Ascending aorta (tissue), 2 donors: ENCODE measurements at regions not wholly inside any gene's neighbourhood (a gene's known extent, or its start where the extent isn't known, plus 50 kb on each side); places are given as distances from the start of the nearest gene placed in this dataset.
"Not testable (repeated sequence)": the region's sequence is repeated elsewhere in the genome, so short reads cannot be mapped to it uniquely, and the experiment has no call there.

Source experiments
- DNase-seq, 2 donors: peaks; one replicate each; pipeline ENCODE4 v3.0.0-alpha.2; 2019; ENCODE audit warnings: low spot score in 2 of 2
- H3K27ac ChIP-seq, 2 donors: fragments of 200-600 bp; sonication (generic); one replicate each; pipeline ENCODE4 v1.5.1; 2016 to 2017; ENCODE audit warnings: mild to moderate bottlenecking in 1 of 2
- H3K27me3 ChIP-seq: fragments of 200-600 bp; sonication (generic); one replicate; pipeline ENCODE4 v1.5.1; 2017
- H3K36me3 ChIP-seq, 2 donors: fragments of 200-600 bp; sonication (generic); one replicate each; pipeline ENCODE4 v1.5.1; 2016
- H3K4me1 ChIP-seq, 2 donors: fragments of 200-600 bp; sonication (generic); one replicate each; pipeline ENCODE4 v1.5.1; 2016 to 2017; ENCODE audit warnings: mild to moderate bottlenecking in 1 of 2
- H3K4me3 ChIP-seq, 2 donors: fragments of 200-600 bp; sonication (generic); one replicate each; pipeline ENCODE4 v1.5.1; 2016 to 2017; ENCODE audit warnings: mild to moderate bottlenecking in 1 of 2
- H3K9me3 ChIP-seq, 2 donors: fragments of 200-600 bp; sonication (generic); one replicate each; pipeline ENCODE4 v1.5.1; 2016
- CTCF ChIP-seq, 3 experiments: fragments of 200-600 bp in 2 of 3; fragments of 450-650 bp in 1 of 3; sonication (generic) in 2 of 3; IDR thresholded peaks; one replicate each; pipeline ENCODE4 v1.5.1; 2016 to 2019; ENCODE audit warnings: antibody characterized with exemption in 3 of 3, mild to moderate bottlenecking in 1 of 3, moderate library complexity in 1 of 3
- intact Hi-C: fragments of 100-400 bp; cut with DNase I; formaldehyde crosslinking; loops from one replicate; pipeline ENCODE4 v1.15.1; 2023

GRCh38 chrX:137172317-137172948 lies 138.6 kb upstream of the GPR101 start:
- intact Hi-C loops = no loop called here
- no peak for DNase-seq
- Histone ChIP-seq H3K9me3 (peaks cover 0 to 6% of the 10 kb centered on the region in 2 donors), H3K27ac (no peak overlapping the region), H3K36me3 (no peaks in the 10 kb centered on the region), H3K27me3 (no peaks in the 10 kb centered on the region), H3K4me3 (no peak overlapping the region), H3K4me1 (no peaks in the 10 kb centered on the region)
- TF ChIP-seq CTCF (IDR thresholded peaks at IDR 0.05) = no peak

GRCh38 chrX:137171626-137172025 lies 137.8 kb upstream of the GPR101 start:
- intact Hi-C loops = no loop called here
- no peak for TF ChIP-seq CTCF (IDR thresholded peaks at IDR 0.05)

DNA sequence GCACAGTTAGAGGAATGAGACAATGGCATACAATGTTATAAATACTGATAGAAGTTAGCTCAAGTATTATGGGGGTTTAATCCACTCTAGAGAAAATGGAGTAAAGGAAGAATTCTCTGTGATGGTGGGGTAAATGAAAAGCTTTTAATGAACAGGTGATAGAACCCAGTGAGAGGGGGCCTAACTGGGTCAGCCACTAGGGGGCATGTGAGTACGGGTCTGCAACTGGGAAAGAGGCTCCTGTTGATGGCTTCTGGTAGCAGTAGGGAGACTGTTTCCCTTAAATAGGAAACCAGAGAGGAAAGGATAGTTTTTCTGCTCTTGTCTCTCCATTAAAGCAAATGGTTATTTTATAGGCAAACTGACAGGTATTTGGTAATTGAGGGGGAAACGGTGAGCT lies 132.8 kb upstream of the GPR101 start:
- DNase-seq = no peak
- Histone ChIP-seq H3K27me3 (no peaks in the 10 kb centered on the region), H3K4me3 (no peak overlapping the region), H3K4me1 (no peaks in the 10 kb centered on the region), H3K27ac (no peak overlapping the region), H3K36me3 (no peaks in the 10 kb centered on the region), H3K9me3 (no peaks in the 10 kb centered on the region)
- intact Hi-C loops = no loop called here
- TF ChIP-seq CTCF (IDR thresholded peaks at IDR 0.05) = no peak

More at GRCh38 chrX:137171626-137172025, 137.8 kb upstream of the GPR101 start:
- Histone ChIP-seq H3K27me3 (no peaks in the 10 kb centered on the region), H3K4me3 (no peak overlapping the region), H3K27ac (no peak overlapping the region), H3K4me1 (no peaks in the 10 kb centered on the region), H3K9me3 (peaks cover 0 to 6% of the 10 kb centered on the region in 2 donors), H3K36me3 (no peaks in the 10 kb centered on the region)
- DNase-seq = no peak

- no peak for TF ChIP-seq CTCF (IDR thresholded peaks at IDR 0.05)
- Histone ChIP-seq H3K27me3 (no peaks in the 10 kb centered on the region), H3K9me3 (no peaks in the 10 kb centered on the region), H3K36me3 (no peaks in the 10 kb centered on the region), H3K27ac (no peak overlapping the region), H3K4me1 (no peaks in the 10 kb centered on the region), H3K4me3 (no peak overlapping the region)
- intact Hi-C loops = no loop called here
- no peak for DNase-seq
Observed at GRCh38 chrX:137164329-137164728, 130.5 kb upstream of the GPR101 start.

- peaks cover 5% of the 10 kb centered on the region in 2 donors for H3K9me3 ChIP-seq
- TF ChIP-seq CTCF (IDR thresholded peaks at IDR 0.05) = no peak
- intact Hi-C loops = no loop called here
- H3K36me3 ChIP-seq = no peaks in the 10 kb centered on the region
- no peaks in the 10 kb centered on the region for H3K4me1 ChIP-seq
- no peak for DNase-seq
- no peak overlapping the region for H3K4me3 ChIP-seq
- no peaks in the 10 kb centered on the region for H3K27me3 ChIP-seq
- H3K27ac ChIP-seq = no peak overlapping the region
Observed at GRCh38 chrX:137151403-137151802, 117.6 kb upstream of the GPR101 start.

GRCh38 chrX:137143864-137144263 lies 110.1 kb upstream of the GPR101 start:
- TF ChIP-seq CTCF (IDR thresholded peaks at IDR 0.05) = no peak
- no peaks in the 10 kb centered on the region for H3K9me3 ChIP-seq
- intact Hi-C loops = no loop called here
- no peaks in the 10 kb centered on the region for H3K4me1 ChIP-seq
- no peak overlapping the region for H3K27ac ChIP-seq
- H3K4me3 ChIP-seq = no peak overlapping the region
- H3K27me3 ChIP-seq = no peaks in the 10 kb centered on the region
- DNase-seq = no peak
- no peaks in the 10 kb centered on the region for H3K36me3 ChIP-seq

DNA sequence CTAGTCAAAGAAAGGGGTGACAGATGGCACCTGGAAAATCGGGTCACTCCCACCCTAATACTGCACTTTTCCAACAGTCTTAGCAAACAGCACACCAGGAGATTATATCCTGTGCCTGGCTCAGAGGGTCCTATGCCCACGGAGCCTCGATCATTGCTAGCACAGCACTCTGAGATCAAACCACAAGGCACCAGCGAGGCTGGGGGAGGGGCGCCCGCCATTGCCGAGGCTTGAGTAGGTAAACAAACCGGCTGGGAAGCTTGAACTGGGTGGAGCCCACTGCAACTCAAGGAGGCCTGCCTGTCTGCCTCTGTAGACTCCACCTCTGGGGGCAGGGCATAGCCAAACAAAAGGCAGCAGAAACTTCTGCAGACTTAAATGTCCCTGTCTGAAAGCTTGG lies 88.9 kb upstream of the GPR101 start:
- H3K36me3 ChIP-seq, DNase-seq, H3K27ac ChIP-seq, H3K4me3 ChIP-seq, H3K4me1 ChIP-seq, H3K27me3 ChIP-seq, H3K9me3 ChIP-seq, intact Hi-C loops: not testable (repeated sequence)
